OCI-LY7 (cell line): ENCODE measurements at regions not wholly inside any gene's neighbourhood (a gene's known extent, or its start where the extent isn't known, plus 50 kb on each side); places are given as distances from the start of the nearest gene placed in this dataset.

ENCODE experiments used
- BruUV-seq: library from RNA; stranded (reverse); fragments of 400-500 nt; replicated peaks from 2 replicates; lab custom pipeline; 2021; lab: Mats Ljungman, UMichigan
- CTCF ChIA-PET: fragments of 300-600 bp; sonication (Branson Sonifier 250); formaldehyde crosslinking; loops from one replicate; lab custom pipeline; 2022; ENCODE audit warnings: antibody characterized with exemption; ENCODE audit not compliant: unreplicated experiment; lab: Charles Lee
- POLR2A ChIA-PET: fragments of 300-600 bp; sonication (Branson Sonifier 250); formaldehyde crosslinking; loops from one replicate; lab custom pipeline; 2022; ENCODE audit warnings: antibody characterized with exemption; lab: Charles Lee
- DNase-seq: peaks from one replicate; pipeline ENCODE4 v3.0.0-alpha.2; 2015; ENCODE audit warnings: low spot score
- H2AFZ ChIP-seq: fragments of 200-600 bp; sonication (generic), shearing (Covaris generic); 2 replicates; pipeline ENCODE4 v1.6.1; 2014; ENCODE audit warnings: mild to moderate bottlenecking, antibody characterized with exemption, low read length, moderate library complexity
- H3K27ac ChIP-seq: fragments of 200-600 bp; sonication (generic); 2 replicates; pipeline ENCODE4 v1.5.1; 2014; ENCODE audit warnings: mixed run types, low read depth, mild to moderate bottlenecking, moderate library complexity, low read length, inconsistent platforms; ENCODE audit not compliant: poor library complexity, severe bottlenecking
- H3K36me3 ChIP-seq: fragments of 200-600 bp; sonication (generic); 2 replicates; pipeline ENCODE4 v1.6.1; 2014; ENCODE audit warnings: mild to moderate bottlenecking, antibody characterized with exemption, low read length, moderate library complexity, mixed read lengths; ENCODE audit not compliant: insufficient read depth
- H3K4me1 ChIP-seq: fragments of 200-600 bp; sonication (generic); 2 replicates; pipeline ENCODE4 v1.5.1; 2014; ENCODE audit warnings: mild to moderate bottlenecking, low read length; ENCODE audit not compliant: insufficient read depth, poor library complexity, severe bottlenecking
- H3K4me2 ChIP-seq: fragments of 200-600 bp; sonication (generic); 2 replicates; pipeline ENCODE4 v1.6.1; 2014; ENCODE audit warnings: mild to moderate bottlenecking, low read length
- H3K4me3 ChIP-seq: fragments of 200-600 bp; sonication (generic); 2 replicates; pipeline ENCODE4 v1.5.1; 2014; ENCODE audit warnings: mild to moderate bottlenecking, low read depth, low read length; ENCODE audit not compliant: poor library complexity, severe bottlenecking
- H3K79me2 ChIP-seq: fragments of 200-600 bp; sonication (generic); 2 replicates; pipeline ENCODE4 v1.6.1; 2016; ENCODE audit warnings: low read depth, mild to moderate bottlenecking, low read length, moderate library complexity, mixed read lengths; ENCODE audit not compliant: insufficient read depth
- H3K9me2 ChIP-seq: fragments of 200-600 bp; sonication (generic); 2 replicates; pipeline ENCODE4 v1.6.1; 2016; ENCODE audit warnings: mild to moderate bottlenecking, low read length, mixed read lengths; ENCODE audit not compliant: insufficient read depth
- H3K9me3 ChIP-seq: fragments of 200-600 bp; sonication (generic); 2 replicates; pipeline ENCODE4 v1.6.1; 2014; ENCODE audit warnings: mild to moderate bottlenecking, mixed run types, low read length, mixed read lengths
- H4K20me1 ChIP-seq: fragments of 200-600 bp; sonication (generic); 2 replicates; pipeline ENCODE4 v1.6.1; 2014; ENCODE audit warnings: mild to moderate bottlenecking, antibody characterized with exemption, low read length, moderate library complexity, mixed read lengths; ENCODE audit not compliant: insufficient read depth
- EZH2phosphoT487 ChIP-seq: fragments of 200-600 bp; sonication (generic); IDR thresholded peaks from 2 replicates; pipeline ENCODE4 v1.6.1; 2018; ENCODE audit warnings: low read depth, borderline replicate concordance, mild to moderate bottlenecking, mixed run types, antibody characterized with exemption, low read length, moderate library complexity, mixed read lengths
- intact Hi-C: fragments of 100-400 bp; cut with micrococcal nuclease; formaldehyde crosslinking; loops from one replicate; pipeline ENCODE4 v1.10.0; 2022; ENCODE audit not compliant: unreplicated experiment
- TF ChIP-seq, protein P1 (sequence below): fragments of 200-600 bp; sonication (generic); conservative IDR thresholded peaks from 2 replicates; pipeline ENCODE4 v1.5.1; 2014; ENCODE audit warnings: mild to moderate bottlenecking, antibody characterized with exemption, low read length, moderate library complexity, mixed read lengths

DNA sequence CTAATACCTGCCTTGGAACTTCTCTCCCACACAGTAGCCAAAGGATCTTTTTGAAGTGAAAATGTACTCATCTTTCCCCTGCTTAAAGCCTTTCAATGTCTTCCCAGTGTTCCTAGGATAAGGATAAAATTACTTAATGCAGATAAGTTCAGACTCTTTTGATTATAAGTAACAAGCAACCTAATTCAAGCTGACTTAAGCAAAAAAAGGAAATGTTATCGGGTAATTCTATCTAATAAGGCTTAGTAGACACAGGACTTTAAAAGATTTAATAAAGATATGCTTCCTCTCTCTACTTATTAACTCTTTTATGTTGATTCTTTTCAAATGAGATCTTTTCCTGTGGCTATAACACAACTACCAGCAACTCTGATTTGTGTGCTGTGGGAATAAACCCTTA, 284.2 kb downstream of the OXSM start:
- Histone ChIP-seq H3K27ac (no peak overlapping the region), H3K4me1 (no peaks in the 10 kb centered on the region), H3K36me3 (no peaks in the 10 kb centered on the region), H2AFZ (no peak overlapping the region), H3K9me3 (no peaks in the 10 kb centered on the region), H3K79me2 (no peaks in the 10 kb centered on the region), H3K4me2 (no peak overlapping the region), H3K4me3 (no peak overlapping the region), H3K9me2 (no peaks in the 10 kb centered on the region), H4K20me1 (no peaks in the 10 kb centered on the region)
- intact Hi-C loops: no loop called here
- no TSS peak for BruUV-seq
- TF ChIP-seq EZH2phosphoT487: no peak
- TF ChIP-seq, protein P1, sequence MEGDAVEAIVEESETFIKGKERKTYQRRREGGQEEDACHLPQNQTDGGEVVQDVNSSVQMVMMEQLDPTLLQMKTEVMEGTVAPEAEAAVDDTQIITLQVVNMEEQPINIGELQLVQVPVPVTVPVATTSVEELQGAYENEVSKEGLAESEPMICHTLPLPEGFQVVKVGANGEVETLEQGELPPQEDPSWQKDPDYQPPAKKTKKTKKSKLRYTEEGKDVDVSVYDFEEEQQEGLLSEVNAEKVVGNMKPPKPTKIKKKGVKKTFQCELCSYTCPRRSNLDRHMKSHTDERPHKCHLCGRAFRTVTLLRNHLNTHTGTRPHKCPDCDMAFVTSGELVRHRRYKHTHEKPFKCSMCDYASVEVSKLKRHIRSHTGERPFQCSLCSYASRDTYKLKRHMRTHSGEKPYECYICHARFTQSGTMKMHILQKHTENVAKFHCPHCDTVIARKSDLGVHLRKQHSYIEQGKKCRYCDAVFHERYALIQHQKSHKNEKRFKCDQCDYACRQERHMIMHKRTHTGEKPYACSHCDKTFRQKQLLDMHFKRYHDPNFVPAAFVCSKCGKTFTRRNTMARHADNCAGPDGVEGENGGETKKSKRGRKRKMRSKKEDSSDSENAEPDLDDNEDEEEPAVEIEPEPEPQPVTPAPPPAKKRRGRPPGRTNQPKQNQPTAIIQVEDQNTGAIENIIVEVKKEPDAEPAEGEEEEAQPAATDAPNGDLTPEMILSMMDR: no peak
- ChIA-PET CTCF (no interaction called here), POLR2A (no interaction called here)
- DNase-seq: no peak

DNA sequence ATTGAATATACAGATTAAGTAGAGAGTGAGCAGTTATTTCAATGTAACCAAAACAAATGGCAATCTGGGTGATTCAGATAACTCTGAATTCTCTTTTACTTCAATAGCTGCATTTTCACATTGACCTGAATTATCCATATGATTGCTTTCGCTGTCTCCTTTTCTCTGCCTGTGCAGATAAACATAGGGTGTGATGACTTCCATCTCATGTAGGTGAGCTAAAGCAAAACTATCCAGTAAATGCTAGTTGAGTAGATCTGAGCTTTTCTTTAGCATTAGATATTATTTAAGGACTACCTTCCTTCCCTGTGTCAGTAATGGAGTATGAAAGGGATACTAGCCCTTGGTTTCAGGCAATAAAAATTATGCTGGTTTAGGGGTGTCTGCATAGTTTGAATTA, 288.6 kb downstream of the OXSM start:
- BruUV-seq: no TSS peak
- intact Hi-C loops: no loop called here
- CTCF ChIA-PET: no interaction called here

DNA sequence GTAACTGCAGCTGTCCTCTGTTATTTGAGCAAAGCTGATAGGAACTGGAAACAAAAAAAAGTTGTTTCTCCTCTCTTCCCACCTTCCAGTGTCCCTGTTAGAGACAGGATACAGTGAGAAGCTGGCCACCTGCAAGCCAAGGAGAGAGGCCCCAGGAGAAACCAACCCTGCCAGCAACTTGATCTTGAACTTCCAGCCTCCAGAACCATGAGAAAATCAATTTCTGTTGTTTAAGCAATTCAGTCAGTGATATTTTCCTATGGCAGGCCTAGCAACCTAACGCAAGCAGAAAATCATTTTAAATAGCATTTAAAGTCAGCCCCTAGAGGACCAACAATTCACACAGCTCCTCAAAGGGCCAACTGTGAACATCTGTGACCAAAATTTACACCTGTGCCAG, 291.3 kb downstream of the OXSM start:
- ChIA-PET POLR2A (interaction anchor here (1.0 kb wide), 1 partner anchor 9 kb away, joined by 6 read pairs; no protein-coding TSS in a partner anchor), CTCF (no interaction called here)
- Histone ChIP-seq H3K4me1 (no peaks in the 10 kb centered on the region), H3K79me2 (no peaks in the 10 kb centered on the region), H3K9me2 (no peaks in the 10 kb centered on the region), H3K9me3 (no peaks in the 10 kb centered on the region), H2AFZ (no peak overlapping the region), H4K20me1 (no peaks in the 10 kb centered on the region), H3K36me3 (no peaks in the 10 kb centered on the region), H3K27ac (no peak overlapping the region), H3K4me3 (no peak overlapping the region), H3K4me2 (no peak overlapping the region)
- no TSS peak for BruUV-seq
- DNase-seq: no peak
- intact Hi-C loops: no loop called here
- TF ChIP-seq EZH2phosphoT487: no peak
- TF ChIP-seq, protein P1: no peak

More for the DNA sequence above, 288.6 kb downstream of the OXSM start:
- Histone ChIP-seq H4K20me1 (no peaks in the 10 kb centered on the region), H2AFZ (no peak overlapping the region), H3K9me2 (no peaks in the 10 kb centered on the region), H3K27ac (no peak overlapping the region), H3K4me2 (no peak overlapping the region), H3K4me1 (no peaks in the 10 kb centered on the region), H3K36me3 (no peaks in the 10 kb centered on the region), H3K9me3 (no peaks in the 10 kb centered on the region), H3K79me2 (no peaks in the 10 kb centered on the region), H3K4me3 (no peak overlapping the region)
- DNase-seq: no peak
- TF ChIP-seq, protein P1: no peak
- no peak for TF ChIP-seq EZH2phosphoT487
- POLR2A ChIA-PET: interaction anchor here (0.6 to 1.2 kb wide), 3 partner anchors 12 to 1122 kb away, joined by 3 to 4 read pairs (median 3); no protein-coding TSS in a partner anchor
